GM12878 (cell line): ENCODE measurements at regions not wholly inside any gene's neighbourhood (a gene's known extent, or its start where the extent isn't known, plus 50 kb on each side); places are given as distances from the start of the nearest gene placed in this dataset.

Experiments
- ATAC-seq: fragments of 200-7000 bp; cut with Tn5 transposase; 3 replicates; pipeline ENCODE4 v1.9.1; 2020; ENCODE audit warnings: mild to moderate bottlenecking, moderate library complexity
- BruUV-seq: library from RNA; stranded (reverse); fragments of 400-500 nt; replicated peaks from 2 replicates; lab custom pipeline; 2021; lab: Mats Ljungman, UMichigan
- CTCF ChIA-PET: fragments of 300-600 bp; sonication (Branson Sonifier 250); formaldehyde crosslinking; extraction: SDS; loops from one replicate; lab custom pipeline; 2021; ENCODE audit warnings: inconsistent platforms; lab: Yijun Ruan, JAX
- POLR2A ChIA-PET: fragments of 350-600 bp; formaldehyde crosslinking; extraction: SDS; loops from one replicate; lab custom pipeline; 2021; ENCODE audit warnings: inconsistent platforms; lab: Charles Lee
- RAD21 ChIA-PET: fragments of 300-600 bp; sonication (Branson Sonifier 250); formaldehyde crosslinking; loops from one replicate; lab custom pipeline; 2023; ENCODE audit warnings: antibody characterized with exemption; ENCODE audit not compliant: unreplicated experiment; lab: Charles Lee
- SMC1A ChIA-PET: fragments of 300-600 bp; sonication (Branson Sonifier 250); formaldehyde crosslinking; loops from one replicate; lab custom pipeline; 2023; ENCODE audit not compliant: unreplicated experiment, uncharacterized antibody; lab: Charles Lee
- DNase-seq: peaks from one replicate; pipeline ENCODE4 v3.0.0-alpha.2; 2011; ENCODE audit warnings: low read depth, low spot score
- FAIRE-seq: peaks from 3 replicates; lab custom pipeline; 2011; peaks lifted over from hg19 to GRCh38; lab: Jason Lieb, UNC
- H2AFZ ChIP-seq: 2 replicates; pipeline ENCODE4 v1.6.0; 2011; ENCODE audit warnings: low read depth, low read length, control low read depth; ENCODE audit not compliant: control insufficient read depth
- H3K27ac ChIP-seq: 2 replicates; pipeline ENCODE4 v1.5.1; 2011; ENCODE audit warnings: control low read depth; ENCODE audit not compliant: control insufficient read depth, insufficient read depth
- H3K27me3 ChIP-seq, 2 experiments: replicated peaks in 1 of 2; 2 replicates each; pipeline versions ENCODE4 v1.6.0 to v1.6.1; 2011; ENCODE audit warnings: low read length in 1 of 2; ENCODE audit not compliant: control insufficient read depth in 2 of 2, insufficient read depth in 2 of 2
- H3K36me3 ChIP-seq, 2 experiments: 2 replicates each; pipeline ENCODE4 v1.5.1; 2011; ENCODE audit warnings: low read length in 1 of 2; ENCODE audit not compliant: control insufficient read depth in 2 of 2, insufficient read depth in 2 of 2
- H3K4me1 ChIP-seq: 2 replicates; pipeline ENCODE4 v1.6.1; 2011; ENCODE audit warnings: mild to moderate bottlenecking, low read length, moderate library complexity, mixed read lengths; ENCODE audit not compliant: control insufficient read depth, insufficient read depth
- H3K4me2 ChIP-seq: 2 replicates; pipeline ENCODE4 v1.6.0; 2011; ENCODE audit warnings: control low read depth; ENCODE audit not compliant: control insufficient read depth, insufficient read depth
- H3K4me3 ChIP-seq: fragments of 200-600 bp; sonication (generic); 2 replicates; pipeline ENCODE4 v1.5.1; 2016
- H3K79me2 ChIP-seq: 2 replicates; pipeline ENCODE4 v1.6.0; 2011; ENCODE audit warnings: low read length; ENCODE audit not compliant: control insufficient read depth, insufficient read depth
- H3K9ac ChIP-seq: 2 replicates; pipeline ENCODE4 v1.8.0; 2011; ENCODE audit warnings: low read length, control low read depth, mixed read lengths; ENCODE audit not compliant: control insufficient read depth, insufficient read depth
- H3K9me3 ChIP-seq: replicated peaks from 3 replicates; pipeline ENCODE4 v1.5.1; 2011; ENCODE audit warnings: mild to moderate bottlenecking, low read length; ENCODE audit not compliant: control insufficient read depth, insufficient read depth
- H4K20me1 ChIP-seq: 2 replicates; pipeline ENCODE4 v1.6.0; 2011; ENCODE audit not compliant: control insufficient read depth, insufficient read depth
- BCL11A ChIP-seq: IDR thresholded peaks from 2 replicates; pipeline ENCODE4 v1.6.1; 2011; ENCODE audit warnings: low read depth, low read length
- CBFB ChIP-seq: IDR thresholded peaks from 2 replicates; pipeline ENCODE4 v1.6.1; 2016; ENCODE audit warnings: antibody characterized with exemption, low read depth
- ETV6 ChIP-seq, 2 experiments: fragments of 450-650 bp in 1 of 2; IDR thresholded peaks in 1 of 2; conservative IDR thresholded peaks in 1 of 2; 2 replicates each; pipeline ENCODE4 v1.6.1; 2014; ENCODE audit warnings: antibody characterized with exemption in 1 of 2, borderline replicate concordance in 1 of 2, low read depth in 1 of 2, mild to moderate bottlenecking in 1 of 2, moderate library complexity in 1 of 2
- EZH2 ChIP-seq: IDR thresholded peaks from 2 replicates; pipeline ENCODE4 v1.6.1; 2012; ENCODE audit warnings: low read depth, mild to moderate bottlenecking, control low read depth, inconsistent platforms, low read length, borderline replicate concordance; ENCODE audit not compliant: control insufficient read depth
- FOS ChIP-seq: IDR thresholded peaks from 3 replicates; pipeline ENCODE4 v1.6.1; 2011; ENCODE audit warnings: borderline replicate concordance; ENCODE audit not compliant: insufficient read length; ENCODE audit errors: extremely low read depth
- GABPA ChIP-seq: IDR thresholded peaks from 2 replicates; pipeline ENCODE4 v1.6.1; 2014; ENCODE audit warnings: antibody characterized with exemption, low read depth, mild to moderate bottlenecking, inconsistent platforms
- IRF4 ChIP-seq: IDR thresholded peaks from 2 replicates; pipeline ENCODE4 v1.6.1; 2011; ENCODE audit warnings: low read depth, low read length
- MYB ChIP-seq: fragments of 150-350 bp; IDR thresholded peaks from 2 replicates; pipeline ENCODE4 v1.6.1; 2014; ENCODE audit warnings: mild to moderate bottlenecking, low read depth, low read length, borderline replicate concordance
- PML ChIP-seq: IDR thresholded peaks from 2 replicates; pipeline ENCODE4 v1.6.1; 2012; ENCODE audit warnings: low read length, inconsistent platforms
- POU2F2 ChIP-seq: IDR thresholded peaks from 3 replicates; pipeline ENCODE4 v1.6.1; 2011; ENCODE audit warnings: low read depth, mild to moderate bottlenecking, low read length, borderline replicate concordance
- RCOR1 ChIP-seq: conservative IDR thresholded peaks from 2 replicates; pipeline ENCODE4 v1.6.1; 2012; ENCODE audit warnings: low read depth, low read length, improper control_type of control experiment
- RFX5 ChIP-seq: IDR thresholded peaks from 2 replicates; pipeline ENCODE4 v1.6.1; 2011; ENCODE audit warnings: low read depth, low read length, improper control_type of control experiment
- SREBF1 ChIP-seq: IDR thresholded peaks from 2 replicates; pipeline ENCODE4 v1.6.1; 2012; ENCODE audit warnings: mild to moderate bottlenecking, low read length
- STAT3 ChIP-seq: IDR thresholded peaks from 2 replicates; pipeline ENCODE4 v1.6.1; 2011; ENCODE audit warnings: low read depth, low read length, improper control_type of control experiment
- ZZZ3 ChIP-seq: IDR thresholded peaks from 2 replicates; pipeline ENCODE4 v1.6.1; 2011; ENCODE audit warnings: low read depth; ENCODE audit not compliant: control insufficient read depth, insufficient read length
- WGBS: methylation state at CpG from one replicate; pipeline ENCODE4 v1.1.6; 2016; ENCODE audit warnings: low lambda C conversion rate; ENCODE audit not compliant: insufficient replicate concordance, insufficient coverage; ENCODE audit errors: missing lambda C conversion rate; 5-methylcytosine and 5-hydroxymethylcytosine counted together
- in situ Hi-C: fragments of 300-500 bp; cut with MboI; formaldehyde crosslinking; loops from 9 replicates; pipeline ENCODE4 v1.14.3; 2018; ENCODE audit warnings: mixed read lengths
- intact Hi-C: fragments of 100-400 bp; cut with micrococcal nuclease; formaldehyde crosslinking; loops from one replicate; pipeline ENCODE4 v1.14.2; 2022; ENCODE audit not compliant: unreplicated experiment
- TF ChIP-seq, protein P1 (sequence below): fragments of 450-650 bp; IDR thresholded peaks from 2 replicates; pipeline ENCODE4 v1.6.1; 2017; ENCODE audit warnings: mild to moderate bottlenecking, moderate library complexity
- TF ChIP-seq, protein P2 (sequence below): fragments of 150-350 bp; IDR thresholded peaks from 2 replicates; pipeline ENCODE4 v1.6.1; 2014; ENCODE audit warnings: mild to moderate bottlenecking, low read depth, low read length

DNA sequence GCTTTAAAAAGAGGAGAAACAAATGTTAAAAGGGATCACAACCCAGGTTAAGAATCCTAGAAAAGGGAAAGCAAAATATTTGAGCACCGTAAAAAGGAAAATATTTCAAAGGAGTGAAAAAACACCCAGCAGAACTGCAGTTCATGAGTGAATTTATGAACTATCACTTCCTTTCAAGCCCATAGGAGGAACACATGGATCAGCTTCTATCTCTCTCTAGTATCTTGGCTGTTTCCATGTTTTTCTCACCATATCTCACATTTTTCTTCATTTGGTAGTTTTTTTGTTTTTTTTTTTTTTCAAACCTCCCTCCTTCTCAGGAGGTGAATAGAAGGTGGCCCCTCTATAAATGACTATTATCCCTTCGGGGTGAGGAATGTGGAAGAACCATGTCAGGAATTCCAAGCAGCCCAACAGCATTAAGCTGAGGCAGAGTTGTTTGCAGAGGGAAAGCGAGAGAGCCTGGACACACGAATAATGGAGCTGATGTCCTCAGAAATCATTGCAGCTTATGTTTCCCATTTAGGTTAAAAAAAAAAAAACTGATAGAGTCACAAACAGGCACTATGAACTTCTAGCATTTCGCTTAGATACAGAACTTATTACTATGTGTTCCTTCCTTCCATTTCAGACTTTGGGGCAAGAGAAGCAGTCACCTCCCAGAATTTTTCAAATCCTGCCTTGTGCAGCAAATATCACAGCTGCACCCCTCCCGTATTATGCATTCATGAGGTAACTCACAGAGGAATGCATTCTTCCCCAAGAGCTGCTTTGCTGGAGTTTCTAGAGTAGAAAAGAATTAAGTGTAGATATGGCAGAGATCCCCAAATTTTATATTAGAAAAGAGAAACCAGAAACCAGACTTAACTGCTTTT lies 315.6 kb downstream of the IRS1 start (continued):
- TF ChIP-seq ETV6 (conservative IDR thresholded peaks at IDR 0.05 in 1 of 2, IDR thresholded peaks at IDR 0.05 in 1 of 2; ENCODE audit: borderline replicate concordance in 1 of 2, low read depth in 1 of 2) (no peak), POU2F2 (no peak)
- TF ChIP-seq, protein P1, sequence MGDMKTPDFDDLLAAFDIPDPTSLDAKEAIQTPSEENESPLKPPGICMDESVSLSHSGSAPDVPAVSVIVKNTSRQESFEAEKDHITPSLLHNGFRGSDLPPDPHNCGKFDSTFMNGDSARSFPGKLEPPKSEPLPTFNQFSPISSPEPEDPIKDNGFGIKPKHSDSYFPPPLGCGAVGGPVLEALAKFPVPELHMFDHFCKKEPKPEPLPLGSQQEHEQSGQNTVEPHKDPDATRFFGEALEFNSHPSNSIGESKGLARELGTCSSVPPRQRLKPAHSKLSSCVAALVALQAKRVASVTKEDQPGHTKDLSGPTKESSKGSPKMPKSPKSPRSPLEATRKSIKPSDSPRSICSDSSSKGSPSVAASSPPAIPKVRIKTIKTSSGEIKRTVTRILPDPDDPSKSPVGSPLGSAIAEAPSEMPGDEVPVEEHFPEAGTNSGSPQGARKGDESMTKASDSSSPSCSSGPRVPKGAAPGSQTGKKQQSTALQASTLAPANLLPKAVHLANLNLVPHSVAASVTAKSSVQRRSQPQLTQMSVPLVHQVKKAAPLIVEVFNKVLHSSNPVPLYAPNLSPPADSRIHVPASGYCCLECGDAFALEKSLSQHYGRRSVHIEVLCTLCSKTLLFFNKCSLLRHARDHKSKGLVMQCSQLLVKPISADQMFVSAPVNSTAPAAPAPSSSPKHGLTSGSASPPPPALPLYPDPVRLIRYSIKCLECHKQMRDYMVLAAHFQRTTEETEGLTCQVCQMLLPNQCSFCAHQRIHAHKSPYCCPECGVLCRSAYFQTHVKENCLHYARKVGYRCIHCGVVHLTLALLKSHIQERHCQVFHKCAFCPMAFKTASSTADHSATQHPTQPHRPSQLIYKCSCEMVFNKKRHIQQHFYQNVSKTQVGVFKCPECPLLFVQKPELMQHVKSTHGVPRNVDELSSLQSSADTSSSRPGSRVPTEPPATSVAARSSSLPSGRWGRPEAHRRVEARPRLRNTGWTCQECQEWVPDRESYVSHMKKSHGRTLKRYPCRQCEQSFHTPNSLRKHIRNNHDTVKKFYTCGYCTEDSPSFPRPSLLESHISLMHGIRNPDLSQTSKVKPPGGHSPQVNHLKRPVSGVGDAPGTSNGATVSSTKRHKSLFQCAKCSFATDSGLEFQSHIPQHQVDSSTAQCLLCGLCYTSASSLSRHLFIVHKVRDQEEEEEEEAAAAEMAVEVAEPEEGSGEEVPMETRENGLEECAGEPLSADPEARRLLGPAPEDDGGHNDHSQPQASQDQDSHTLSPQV, result no peak

DNA sequence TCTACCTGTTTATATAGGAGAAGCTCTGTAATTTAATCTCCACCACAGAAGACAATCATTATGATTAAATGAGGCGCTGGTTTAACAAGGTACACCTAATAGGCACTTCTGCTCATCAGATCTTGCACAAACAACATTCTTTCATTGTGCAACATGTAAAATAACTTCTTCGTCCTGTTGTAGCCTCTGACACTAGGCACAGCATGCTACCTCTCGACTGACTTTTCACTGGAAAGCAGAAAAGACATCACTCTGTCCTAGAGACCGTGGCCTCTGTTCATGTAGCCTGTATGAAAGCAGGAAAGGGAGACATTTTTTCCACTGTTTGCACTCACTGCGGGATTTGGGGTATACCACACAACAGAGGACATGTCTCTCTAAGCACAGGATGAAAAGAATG lies 316.5 kb downstream of the IRS1 start:
- DNase-seq (no peak), FAIRE-seq (no peak), ATAC-seq (no peak)
- Histone ChIP-seq H3K27ac (no peak overlapping the region), H3K9ac (no peak overlapping the region), H4K20me1 (no peaks in the 10 kb centered on the region), H2AFZ (no peak overlapping the region), H3K36me3 (no peaks in the 10 kb centered on the region), H3K9me3 (no peaks in the 10 kb centered on the region), H3K79me2 (no peaks in the 10 kb centered on the region), H3K4me2 (no peak overlapping the region), H3K4me1 (no peaks in the 10 kb centered on the region), H3K27me3 (no peaks in the 10 kb centered on the region), H3K4me3 (no peak overlapping the region)
- no TSS peak for BruUV-seq
- SMC1A ChIA-PET, result interaction anchor here (0.8 kb wide), 1 partner anchor 1395 kb away, joined by 3 read pairs; no protein-coding TSS in a partner anchor
- in situ Hi-C loops (no loop called here), intact Hi-C loops (no loop called here)
- POLR2A ChIA-PET, result no interaction called here
- 13% methylated on average over 5 of the region's 5 CpGs for WGBS
- CTCF ChIA-PET, result no interaction called here
- RAD21 ChIA-PET, result no interaction called here
- no peak for TF ChIP-seq BCL11A
- no peak for TF ChIP-seq STAT3
- TF ChIP-seq GABPA, result no peak
- no peak for TF ChIP-seq ZZZ3
- no peak for TF ChIP-seq EZH2
- TF ChIP-seq, protein P2, sequence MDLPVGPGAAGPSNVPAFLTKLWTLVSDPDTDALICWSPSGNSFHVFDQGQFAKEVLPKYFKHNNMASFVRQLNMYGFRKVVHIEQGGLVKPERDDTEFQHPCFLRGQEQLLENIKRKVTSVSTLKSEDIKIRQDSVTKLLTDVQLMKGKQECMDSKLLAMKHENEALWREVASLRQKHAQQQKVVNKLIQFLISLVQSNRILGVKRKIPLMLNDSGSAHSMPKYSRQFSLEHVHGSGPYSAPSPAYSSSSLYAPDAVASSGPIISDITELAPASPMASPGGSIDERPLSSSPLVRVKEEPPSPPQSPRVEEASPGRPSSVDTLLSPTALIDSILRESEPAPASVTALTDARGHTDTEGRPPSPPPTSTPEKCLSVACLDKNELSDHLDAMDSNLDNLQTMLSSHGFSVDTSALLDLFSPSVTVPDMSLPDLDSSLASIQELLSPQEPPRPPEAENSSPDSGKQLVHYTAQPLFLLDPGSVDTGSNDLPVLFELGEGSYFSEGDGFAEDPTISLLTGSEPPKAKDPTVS, result no peak
- TF ChIP-seq PML, result no peak
- TF ChIP-seq CBFB, result no peak
- no peak for TF ChIP-seq RCOR1
- TF ChIP-seq FOS, result no peak
- TF ChIP-seq RFX5, result no peak
- TF ChIP-seq SREBF1, result no peak
- TF ChIP-seq MYB, result no peak
- no peak for TF ChIP-seq IRF4
